ENCODE measurements at regions not wholly inside any gene's neighbourhood (a gene's known extent, or its start where the extent isn't known, plus 50 kb on each side); places are given as distances from the start of the nearest gene placed in this dataset.

DNA sequence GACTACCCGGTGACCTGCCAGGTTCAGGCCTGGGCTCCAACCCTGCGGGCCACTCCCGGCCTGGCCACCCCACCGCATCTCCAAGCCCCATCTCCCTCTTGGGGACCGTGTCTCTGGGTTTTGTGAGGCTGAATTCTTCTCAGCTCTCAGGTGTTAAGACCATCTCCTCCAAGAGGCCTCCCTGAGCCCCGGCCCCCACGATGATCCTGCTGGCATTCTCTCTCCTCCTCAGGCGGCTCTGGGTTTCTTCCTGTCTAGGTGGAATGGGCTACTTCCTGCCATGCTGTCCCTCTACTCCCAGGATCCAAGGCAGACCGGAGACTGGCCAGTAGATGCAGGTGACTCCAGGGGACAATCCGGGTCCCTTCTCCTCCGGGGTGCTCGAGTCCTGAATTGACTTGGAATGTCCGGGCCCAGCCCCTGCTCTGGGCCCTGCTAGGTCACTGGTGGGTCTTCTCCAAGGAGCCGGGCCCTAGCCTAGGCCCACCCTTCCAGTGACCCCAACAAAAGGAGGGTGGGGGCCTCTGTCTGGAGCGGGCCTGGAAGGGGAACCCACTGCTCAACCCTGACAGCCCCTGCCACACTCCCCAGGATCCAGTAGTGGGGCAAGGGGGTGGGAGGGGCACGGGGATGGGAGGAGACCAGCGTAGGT, 219.8 kb downstream of the C9orf50 start:
- DNase-seq (ENCODE audit: low read depth) = no peak

GRCh38 chr9:129400001-129400970, 220.6 kb downstream of the C9orf50 start:
- no peak for DNase-seq (ENCODE audit: low read depth)

DNA sequence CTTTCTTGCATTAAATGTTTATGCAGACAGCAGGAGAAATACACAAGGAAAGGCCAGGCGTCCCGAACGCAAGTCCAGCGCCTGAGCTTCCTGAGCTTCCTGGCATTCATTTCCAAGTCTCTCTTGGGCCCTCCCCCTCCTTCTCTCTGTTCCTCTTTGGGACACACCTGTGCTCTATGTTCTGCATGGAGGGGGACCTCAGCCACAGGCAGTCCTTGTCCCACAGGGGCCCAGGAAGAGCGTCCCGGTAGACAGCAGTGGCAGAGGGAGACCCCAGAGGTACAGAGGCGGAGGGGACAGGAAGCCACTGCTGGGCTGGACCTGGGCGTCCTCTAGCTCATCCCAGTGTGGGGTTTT, 221.3 kb downstream of the C9orf50 start:
- DNase-seq (ENCODE audit: low read depth) = no peak

DNA sequence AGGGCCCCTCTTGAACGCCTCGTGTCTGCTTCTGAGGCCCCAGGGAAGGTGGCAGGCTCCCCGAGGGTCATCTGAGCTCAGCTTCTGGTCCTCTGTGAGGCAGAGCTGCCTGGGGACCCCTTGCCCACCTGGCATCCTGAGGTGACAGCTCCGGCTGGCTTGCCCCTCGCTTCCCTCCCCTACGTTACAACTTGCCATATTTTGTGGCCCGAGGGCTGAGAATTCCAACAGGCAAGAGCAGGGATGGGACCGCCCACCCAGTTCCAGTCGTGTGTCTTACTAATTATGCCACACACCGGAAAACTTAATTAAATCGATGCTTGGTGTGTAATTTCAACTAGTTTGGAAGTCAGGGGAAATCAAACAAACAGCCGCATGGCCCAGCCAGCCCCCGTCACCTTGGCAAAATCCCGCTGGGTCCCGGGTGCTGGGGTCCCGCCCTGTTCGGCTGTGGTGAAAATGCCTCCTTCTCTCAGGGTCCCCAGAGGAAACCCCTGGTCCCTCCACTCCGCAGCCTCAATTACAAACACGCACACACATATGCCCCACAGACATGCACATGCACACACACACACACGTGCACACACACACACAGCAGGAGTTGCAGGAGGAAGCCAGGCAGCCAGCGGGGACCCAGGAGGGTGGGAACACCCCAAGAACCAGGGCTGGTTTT, 221.0 kb upstream of the IER5L start:
- DNase-seq (ENCODE audit: low read depth) = no peak

- no peak for DNase-seq (ENCODE audit: low read depth)
Measured at GRCh38 chr9:129398101-129398960, 220.3 kb upstream of the IER5L start.

GRCh38 chr9:129397335-129397734, 219.3 kb upstream of the IER5L start:
- DNase-seq (ENCODE audit: low read depth) = no peak

DNA sequence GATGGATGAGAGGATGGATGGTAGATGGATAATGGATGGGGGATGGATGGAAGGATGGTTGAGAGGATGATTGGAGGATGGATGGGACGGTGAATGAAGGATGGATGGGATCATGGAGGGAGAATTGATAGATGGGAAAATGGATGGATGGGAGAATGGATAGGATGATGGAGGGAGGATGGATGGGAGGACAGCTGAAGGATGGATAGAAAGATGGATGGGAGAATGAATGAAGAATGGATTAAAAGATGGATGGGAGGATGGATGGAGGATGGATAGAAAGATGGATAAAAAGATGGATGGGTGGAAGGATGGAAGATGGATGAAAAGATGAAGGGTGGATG, 218.3 kb upstream of the IER5L start:
- DNase-seq (ENCODE audit: low read depth) = no peak

DNA sequence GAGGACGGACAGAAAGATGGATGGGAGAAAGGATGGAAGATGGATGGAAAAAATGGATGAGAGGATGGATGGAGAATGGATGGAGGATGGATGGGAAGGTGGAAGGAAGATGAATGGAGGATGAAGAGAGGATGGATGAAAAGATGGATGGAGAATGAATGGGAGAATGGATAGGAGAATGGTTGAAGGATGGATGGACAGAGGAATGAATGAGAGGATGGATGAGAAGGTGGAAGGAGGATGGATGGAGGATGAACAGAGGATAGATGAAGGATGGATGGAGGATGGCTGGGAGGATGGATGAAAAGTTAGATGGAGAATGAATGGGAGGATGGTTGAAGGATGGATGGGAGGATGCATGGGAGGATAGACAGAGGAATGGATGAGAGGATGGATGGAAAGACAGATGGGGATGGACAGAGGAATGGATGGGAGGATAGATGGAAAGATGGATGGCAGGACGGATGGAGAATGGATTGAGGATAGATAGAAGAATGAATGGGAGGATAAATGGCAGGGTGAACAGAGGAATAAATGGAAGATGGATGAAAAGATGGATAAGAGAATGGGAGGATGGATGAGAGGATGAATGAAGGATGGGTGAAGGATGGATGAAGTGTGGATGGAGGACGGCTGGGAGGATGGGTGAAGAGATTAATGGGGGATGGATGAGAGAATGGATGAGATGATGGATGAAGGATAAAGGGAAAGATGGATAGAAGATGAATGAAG, 217.7 kb upstream of the IER5L start:
- DNase-seq (ENCODE audit: low read depth) = no peak

GRCh38 chr9:129394886-129395279, 216.8 kb upstream of the IER5L start:
- DNase-seq (ENCODE audit: low read depth) = no peak

DNA sequence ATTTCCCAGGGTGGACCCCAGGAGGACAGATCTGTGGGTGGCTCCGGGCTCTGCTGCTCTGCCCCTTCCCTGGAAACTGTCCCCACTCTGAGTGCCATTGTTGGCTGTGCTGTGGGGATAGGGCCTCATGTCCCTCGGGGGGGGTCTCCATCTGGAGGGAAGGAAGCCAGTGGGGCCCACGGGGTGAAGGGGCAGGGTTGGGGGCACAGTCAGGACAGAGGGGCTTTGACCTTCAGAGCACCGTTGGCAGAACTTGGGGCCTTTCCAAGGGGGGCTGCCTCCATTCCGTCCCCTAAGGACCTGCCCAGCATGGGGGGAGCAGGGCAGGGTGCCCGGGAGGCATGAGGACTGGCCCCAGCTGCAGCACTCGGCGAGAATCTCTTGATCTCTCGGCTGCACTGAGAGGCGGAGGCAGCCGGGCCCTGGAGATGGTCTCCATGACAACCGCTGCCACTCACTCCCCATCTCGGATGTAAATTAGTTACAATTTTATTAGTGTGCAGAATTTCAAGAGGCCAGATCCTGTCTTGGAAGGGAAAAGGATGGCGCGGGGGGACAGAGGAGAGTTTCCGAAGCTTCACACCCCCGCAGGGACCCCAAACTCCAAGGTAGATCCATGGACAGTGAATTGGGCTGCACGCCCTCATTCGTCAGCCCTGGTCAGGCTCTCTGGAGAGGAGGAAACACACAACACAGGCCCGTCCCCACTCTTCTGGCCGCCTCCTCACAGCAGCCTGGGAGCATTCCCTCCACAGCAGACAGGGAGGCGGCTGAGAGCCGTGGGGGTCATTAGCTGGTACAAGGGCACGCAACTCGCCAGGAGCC, 216.2 kb upstream of the IER5L start:
- DNase-seq (ENCODE audit: low read depth) = no peak

- DNase-seq (ENCODE audit: low read depth) = no peak
Measured at GRCh38 chr9:129393064-129393463, 215.0 kb upstream of the IER5L start.

DNA sequence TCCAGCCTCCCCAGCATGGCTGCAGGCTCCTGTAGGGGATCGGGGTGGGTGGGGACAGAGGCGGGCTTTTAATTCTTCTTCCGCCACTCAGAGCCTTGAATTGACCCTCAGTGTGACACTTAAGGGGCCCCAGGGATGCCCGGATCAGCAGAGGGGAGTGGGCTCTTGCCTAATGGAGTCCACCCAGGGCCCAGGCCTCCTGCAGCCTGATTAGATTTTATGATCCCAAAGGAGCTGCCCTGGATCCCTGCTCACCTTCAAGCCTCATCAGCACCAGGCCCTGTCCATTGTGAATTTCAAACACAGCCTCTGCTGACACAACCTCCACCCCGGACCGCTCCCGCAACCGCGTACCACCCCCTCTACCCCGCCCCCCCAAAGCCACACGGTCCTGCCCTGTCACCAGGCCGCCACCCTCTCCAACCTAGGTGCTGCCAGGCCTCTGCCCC, 214.1 kb upstream of the IER5L start:
- no peak for DNase-seq (ENCODE audit: low read depth)

DNA sequence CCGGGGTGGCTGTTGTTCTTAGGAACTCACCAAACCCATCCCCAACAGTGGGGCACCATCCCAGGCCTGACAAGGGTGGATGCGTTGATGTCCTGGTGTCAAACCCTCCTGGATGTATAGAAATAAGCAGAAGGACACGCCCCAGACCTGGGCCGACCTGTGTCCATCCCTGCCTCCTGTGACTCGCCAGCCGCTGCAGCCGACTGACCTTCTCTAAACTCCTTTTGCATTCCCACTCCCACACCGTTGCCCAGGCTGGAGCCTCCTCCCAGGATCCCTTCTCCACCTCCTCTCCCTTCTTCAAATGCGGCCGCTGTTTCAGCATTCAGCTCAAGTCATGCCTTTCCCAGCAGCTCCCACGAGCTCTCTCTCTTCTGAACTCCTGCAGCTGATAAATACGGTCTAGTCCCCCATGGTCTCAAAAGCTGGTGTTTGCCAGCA, 213.2 kb upstream of the IER5L start:
- no peak for DNase-seq (ENCODE audit: low read depth)

DNA sequence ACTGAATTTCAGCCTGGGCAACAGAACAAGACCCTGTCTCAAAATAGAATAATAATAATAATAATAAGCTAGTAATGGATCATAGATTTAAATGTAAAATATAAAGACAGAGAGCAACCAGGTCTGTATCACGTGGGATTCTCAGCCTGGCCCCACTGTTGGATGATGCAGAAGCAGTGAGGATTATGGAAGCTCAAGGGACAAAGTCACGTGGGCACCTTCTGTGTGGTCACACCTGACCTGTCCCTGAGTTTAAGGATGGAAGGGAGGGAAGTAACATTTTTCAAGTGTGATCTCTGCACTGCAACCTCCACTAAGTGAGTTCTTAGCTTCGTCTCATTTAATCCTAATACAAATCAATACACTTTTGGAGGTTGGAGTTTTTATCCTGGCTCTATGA, 212.5 kb upstream of the IER5L start:
- no peak for DNase-seq (ENCODE audit: low read depth)

- DNase-seq (ENCODE audit: low read depth) = no peak
Measured at GRCh38 chr9:129387822-129388221, 209.8 kb upstream of the IER5L start.

DNA sequence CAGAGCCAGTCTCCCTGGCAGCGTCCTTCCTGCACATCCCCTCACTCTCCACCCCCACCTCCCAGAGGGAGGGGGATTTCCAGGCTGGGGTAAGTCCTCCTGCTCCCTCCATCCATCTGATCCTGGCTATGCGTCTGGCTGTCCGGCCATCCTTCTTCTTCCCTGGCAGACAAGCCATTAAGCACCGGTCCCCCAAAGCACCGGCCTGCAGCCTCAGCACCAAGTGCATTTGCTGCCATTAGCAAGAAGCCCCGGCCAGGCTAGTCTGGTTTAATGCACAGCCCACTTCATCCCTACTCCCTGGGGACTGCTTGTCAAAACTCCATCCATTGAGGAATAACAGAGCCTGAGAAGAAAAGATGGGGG, 208.7 kb upstream of the IER5L start:
- DNase-seq (ENCODE audit: low read depth) = no peak

- no peak for DNase-seq (ENCODE audit: low read depth)
Measured at GRCh38 chr9:129385211-129385934, 207.3 kb upstream of the IER5L start.

- no peak for DNase-seq (ENCODE audit: low read depth)
Measured at GRCh38 chr9:129384491-129385210, 206.6 kb upstream of the IER5L start.

Data from M059J (cell line).